ENCODE measurements at regions not wholly inside any gene's neighbourhood (a gene's known extent, or its start where the extent isn't known, plus 50 kb on each side); places are given as distances from the start of the nearest gene placed in this dataset.

- no peak for DNase-seq (ENCODE audit: extremely low spot score, unreplicated experiment)
- TF ChIP-seq CTCF (conservative IDR thresholded peaks at IDR 0.05) = no peak
- Mint-ChIP-seq H3K36me3 (no peaks in the 10 kb centered on the region), H3K4me1 (ENCODE audit: unreplicated experiment) (no peaks in the 10 kb centered on the region), H3K4me3 (no peak overlapping the region), H3K9me3 (no peaks in the 10 kb centered on the region), H3K27ac (no peak overlapping the region), H3K27me3 (no peaks in the 10 kb centered on the region)
These were observed 903.4 kb downstream of the RAB28 start for GRCh38 chr4:12580787-12581186.

GRCh38 chr4:12579172-12579571, 905.0 kb downstream of the RAB28 start:
- no peak for DNase-seq (ENCODE audit: extremely low spot score, unreplicated experiment)
- Mint-ChIP-seq H3K9me3 (no peaks in the 10 kb centered on the region), H3K36me3 (no peaks in the 10 kb centered on the region), H3K27ac (no peak overlapping the region), H3K4me3 (no peak overlapping the region), H3K27me3 (no peaks in the 10 kb centered on the region), H3K4me1 (ENCODE audit: unreplicated experiment) (no peaks in the 10 kb centered on the region)
- no peak for TF ChIP-seq CTCF (conservative IDR thresholded peaks at IDR 0.05)

- Mint-ChIP-seq H3K4me1 (ENCODE audit: unreplicated experiment) (no peaks in the 10 kb centered on the region), H3K27ac (no peak overlapping the region), H3K27me3 (no peaks in the 10 kb centered on the region), H3K4me3 (no peak overlapping the region), H3K9me3 (no peaks in the 10 kb centered on the region), H3K36me3 (no peaks in the 10 kb centered on the region)
- no peak for TF ChIP-seq CTCF (conservative IDR thresholded peaks at IDR 0.05)
- no peak for DNase-seq (ENCODE audit: extremely low spot score, unreplicated experiment)
These were observed 907.7 kb downstream of the RAB28 start for GRCh38 chr4:12576409-12576808.

GRCh38 chr4:12573716-12574115, 910.4 kb downstream of the RAB28 start:
- Mint-ChIP-seq H3K27me3 (no peaks in the 10 kb centered on the region), H3K9me3 (no peaks in the 10 kb centered on the region)

GRCh38 chr4:12562476-12563140, 921.5 kb downstream of the RAB28 start:
- TF ChIP-seq CTCF (conservative IDR thresholded peaks at IDR 0.05) = no peak
- no peaks in the 10 kb centered on the region for H3K36me3 Mint-ChIP-seq
- no peak for DNase-seq (ENCODE audit: extremely low spot score, unreplicated experiment)
- H3K27ac Mint-ChIP-seq = no peak overlapping the region
- no peaks in the 10 kb centered on the region for H3K9me3 Mint-ChIP-seq
- H3K4me3 Mint-ChIP-seq = no peak overlapping the region
- no peaks in the 10 kb centered on the region for H3K27me3 Mint-ChIP-seq
- no peaks in the 10 kb centered on the region for H3K4me1 Mint-ChIP-seq (ENCODE audit: unreplicated experiment)

More at GRCh38 chr4:12573716-12574115, 910.4 kb downstream of the RAB28 start:
- no peaks in the 10 kb centered on the region for H3K4me1 Mint-ChIP-seq (ENCODE audit: unreplicated experiment)
- H3K36me3 Mint-ChIP-seq = no peaks in the 10 kb centered on the region
- DNase-seq (ENCODE audit: extremely low spot score, unreplicated experiment) = no peak
- no peak overlapping the region for H3K27ac Mint-ChIP-seq
- no peak overlapping the region for H3K4me3 Mint-ChIP-seq
- TF ChIP-seq CTCF (conservative IDR thresholded peaks at IDR 0.05) = no peak

GRCh38 chr4:12562021-12562420, 922.1 kb downstream of the RAB28 start:
- Mint-ChIP-seq H3K27me3 (no peaks in the 10 kb centered on the region), H3K27ac (no peak overlapping the region), H3K9me3 (no peaks in the 10 kb centered on the region), H3K4me1 (ENCODE audit: unreplicated experiment) (no peaks in the 10 kb centered on the region), H3K4me3 (no peak overlapping the region), H3K36me3 (no peaks in the 10 kb centered on the region)
- no peak for TF ChIP-seq CTCF (conservative IDR thresholded peaks at IDR 0.05)
- DNase-seq (ENCODE audit: extremely low spot score, unreplicated experiment) = no peak

All from type B pancreatic cell (in vitro differentiated cells).